CD4-positive, alpha-beta T cell (primary cell): ENCODE measurements at regions not wholly inside any gene's neighbourhood (a gene's known extent, or its start where the extent isn't known, plus 50 kb on each side); places are given as distances from the start of the nearest gene placed in this dataset.

Source experiments
- ATAC-seq: fragments of 200-7000 bp; cut with Tn5 transposase; one replicate; pipeline ENCODE4 v1.10.0; 2022; ENCODE audit warnings: mild to moderate bottlenecking; ENCODE audit not compliant: poor library complexity
- CTCF ChIA-PET: fragments of 350-600 bp; sonication (Branson Sonifier 250); formaldehyde crosslinking; loops from one replicate; lab custom pipeline; 2021; ENCODE audit warnings: antibody characterized with exemption, inconsistent platforms; lab: Charles Lee
- POLR2A ChIA-PET: fragments of 350-600 bp; sonication (Branson Sonifier 250); formaldehyde crosslinking; loops from one replicate; lab custom pipeline; 2021; ENCODE audit warnings: antibody characterized with exemption, inconsistent platforms; lab: Charles Lee
- DNase-seq, 14 experiments: peaks; one replicate each; pipeline ENCODE4 v3.0.0-alpha.2; 2013 to 2020; ENCODE audit warnings: mixed read lengths in 2 of 14
- H3K27ac ChIP-seq, 2 donors: one replicate each; pipeline versions ENCODE4 v1.5.1 to v1.7.0; 2013; ENCODE audit warnings: low read length in 2 of 2, low read depth in 1 of 2, mild to moderate bottlenecking in 1 of 2
- H3K27me3 ChIP-seq, 2 experiments: 1 replicate in 1 of 2; 2 replicates in 1 of 2; pipeline versions ENCODE4 v1.6.1 to v1.7.0; 2013; ENCODE audit warnings: low read length in 2 of 2, control low read depth in 1 of 2, mild to moderate bottlenecking in 1 of 2, moderate library complexity in 1 of 2; ENCODE audit not compliant: insufficient read depth in 2 of 2, control insufficient read depth in 1 of 2
- H3K36me3 ChIP-seq: one replicate; pipeline ENCODE4 v1.6.1; 2013; ENCODE audit warnings: low read length, control low read depth; ENCODE audit not compliant: insufficient read depth
- H3K4me1 ChIP-seq: one replicate; pipeline ENCODE4 v1.6.1; 2013; ENCODE audit warnings: low read length, control low read depth; ENCODE audit not compliant: insufficient read depth
- H3K4me3 ChIP-seq: one replicate; pipeline ENCODE4 v1.5.1; 2013; ENCODE audit warnings: mild to moderate bottlenecking, low read length, moderate library complexity
- H3K9me3 ChIP-seq, 2 experiments: 1 replicate in 1 of 2; 2 replicates in 1 of 2; pipeline versions ENCODE4 v1.6.1 to v1.7.0; 2013; ENCODE audit warnings: low read length in 2 of 2, mild to moderate bottlenecking in 2 of 2, control low read depth in 1 of 2, moderate library complexity in 1 of 2; ENCODE audit not compliant: control insufficient read depth in 1 of 2, insufficient read depth in 1 of 2
- H3K27ac Mint-ChIP-seq: one replicate; pipeline ENCODE4 v1.8.0; 2020; ENCODE audit warnings: mixed read lengths
- H3K27me3 Mint-ChIP-seq: one replicate; pipeline ENCODE4 v1.8.0; 2021; ENCODE audit warnings: mixed read lengths
- H3K36me3 Mint-ChIP-seq: one replicate; pipeline ENCODE4 v1.8.0; 2021; ENCODE audit warnings: low read depth, mixed read lengths
- H3K4me1 Mint-ChIP-seq: one replicate; pipeline ENCODE4 v1.8.0; 2021; ENCODE audit warnings: low read depth, mixed read lengths
- H3K4me3 Mint-ChIP-seq: one replicate; pipeline ENCODE4 v1.8.0; 2020; ENCODE audit warnings: mild to moderate bottlenecking, mixed read lengths
- H3K9me3 Mint-ChIP-seq: one replicate; pipeline ENCODE4 v1.8.0; 2020; ENCODE audit warnings: mixed read lengths
- intact Hi-C, 2 experiments: fragments of 100-400 bp; cut with DNase I in 1 of 2; cut with micrococcal nuclease in 1 of 2; formaldehyde crosslinking; loops; one replicate each; pipeline versions ENCODE4 v1.15.1 to v1.9.0; 2023 to 2025; cut with DNase I, micrococcal nuclease
- TF ChIP-seq, protein P1 (sequence below): fragments of 200-600 bp; IDR thresholded peaks from one replicate; pipeline ENCODE4 v1.8.0; 2022; ENCODE audit warnings: antibody characterized with exemption, mild to moderate bottlenecking

GRCh38 chr6:4705809-4706208, 70.4 kb upstream of the CDYL start:
- DNase-seq (no peak), ATAC-seq (no peak)
- Mint-ChIP-seq H3K36me3 (no peaks in the 10 kb centered on the region), H3K4me3 (no peak overlapping the region), H3K9me3 (no peaks in the 10 kb centered on the region), H3K27me3 (peaks cover 4% of the 10 kb centered on the region), H3K27ac (no peak overlapping the region), H3K4me1 (no peaks in the 10 kb centered on the region)
- Histone ChIP-seq H3K9me3 (peaks cover 0 to 5% of the 10 kb centered on the region in 2 experiments), H3K4me3 (no peak overlapping the region), H3K36me3 (no peaks in the 10 kb centered on the region), H3K27me3 (no peaks in the 10 kb centered on the region), H3K4me1 (no peaks in the 10 kb centered on the region), H3K27ac (no peak overlapping the region)
- TF ChIP-seq, protein P1, sequence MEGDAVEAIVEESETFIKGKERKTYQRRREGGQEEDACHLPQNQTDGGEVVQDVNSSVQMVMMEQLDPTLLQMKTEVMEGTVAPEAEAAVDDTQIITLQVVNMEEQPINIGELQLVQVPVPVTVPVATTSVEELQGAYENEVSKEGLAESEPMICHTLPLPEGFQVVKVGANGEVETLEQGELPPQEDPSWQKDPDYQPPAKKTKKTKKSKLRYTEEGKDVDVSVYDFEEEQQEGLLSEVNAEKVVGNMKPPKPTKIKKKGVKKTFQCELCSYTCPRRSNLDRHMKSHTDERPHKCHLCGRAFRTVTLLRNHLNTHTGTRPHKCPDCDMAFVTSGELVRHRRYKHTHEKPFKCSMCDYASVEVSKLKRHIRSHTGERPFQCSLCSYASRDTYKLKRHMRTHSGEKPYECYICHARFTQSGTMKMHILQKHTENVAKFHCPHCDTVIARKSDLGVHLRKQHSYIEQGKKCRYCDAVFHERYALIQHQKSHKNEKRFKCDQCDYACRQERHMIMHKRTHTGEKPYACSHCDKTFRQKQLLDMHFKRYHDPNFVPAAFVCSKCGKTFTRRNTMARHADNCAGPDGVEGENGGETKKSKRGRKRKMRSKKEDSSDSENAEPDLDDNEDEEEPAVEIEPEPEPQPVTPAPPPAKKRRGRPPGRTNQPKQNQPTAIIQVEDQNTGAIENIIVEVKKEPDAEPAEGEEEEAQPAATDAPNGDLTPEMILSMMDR = no peak
- intact Hi-C loops = no loop called here
- CTCF ChIA-PET = no interaction called here
- POLR2A ChIA-PET = no interaction called here

GRCh38 chr6:4703382-4703781, 72.8 kb upstream of the CDYL start:
- no peak overlapping the region for H3K4me3 Mint-ChIP-seq
- intact Hi-C loops = no loop called here
- no peaks in the 10 kb centered on the region for H3K36me3 Mint-ChIP-seq
- no peaks in the 10 kb centered on the region for H3K36me3 ChIP-seq
- peaks cover 0 to 5% of the 10 kb centered on the region in 2 experiments for H3K9me3 ChIP-seq
- H3K27me3 ChIP-seq = no peaks in the 10 kb centered on the region
- H3K4me1 Mint-ChIP-seq = no peaks in the 10 kb centered on the region
- H3K27ac Mint-ChIP-seq = no peak overlapping the region
- no peaks in the 10 kb centered on the region for H3K9me3 Mint-ChIP-seq
- CTCF ChIA-PET = no interaction called here
- H3K4me3 ChIP-seq = no peak overlapping the region
- DNase-seq (no peak), ATAC-seq (no peak)
- no peaks in the 10 kb centered on the region for H3K27me3 Mint-ChIP-seq
- POLR2A ChIA-PET = no interaction called here
- no peak overlapping the region for H3K27ac ChIP-seq
- H3K4me1 ChIP-seq = no peaks in the 10 kb centered on the region
- TF ChIP-seq, protein P1 = no peak

DNA sequence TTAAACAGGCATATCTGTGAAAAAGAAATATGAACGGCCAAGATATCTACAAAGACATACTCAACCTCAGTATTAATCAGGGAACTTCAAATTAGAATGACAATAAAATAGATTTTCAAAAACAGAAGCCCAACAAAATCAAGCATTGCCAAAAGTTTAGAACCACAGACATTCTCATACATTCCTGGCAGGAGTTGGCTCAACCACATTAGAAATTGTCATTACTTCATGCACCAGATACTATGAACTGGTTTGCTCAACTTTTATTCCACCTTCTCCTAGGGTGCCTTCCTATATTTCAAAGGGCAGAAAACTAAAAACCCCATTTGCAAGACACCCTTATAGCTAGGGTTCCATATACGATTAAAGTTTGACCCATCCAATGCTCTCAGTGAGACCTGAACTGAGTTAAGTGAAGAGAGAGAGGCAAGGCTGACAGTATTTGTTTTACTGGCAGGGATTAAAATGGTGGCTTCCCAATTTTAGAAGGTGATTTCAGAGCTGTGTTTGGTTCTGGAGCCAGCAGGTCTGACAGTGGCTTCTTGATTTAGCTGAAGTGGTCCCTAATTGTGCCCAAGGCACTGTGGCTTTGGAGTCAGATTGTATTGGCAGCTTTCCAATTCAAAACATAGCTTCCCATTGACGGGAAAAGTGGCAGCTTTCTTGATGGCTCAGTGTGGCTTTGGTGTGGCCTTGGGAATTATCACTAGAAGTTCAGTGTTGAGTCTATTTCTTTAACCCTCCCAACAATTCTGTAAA, 77.1 kb upstream of the CDYL start:
- ChIA-PET CTCF (no interaction called here), POLR2A (no interaction called here)
- H3K4me1 ChIP-seq = no peaks in the 10 kb centered on the region
- DNase-seq (no peak), ATAC-seq (no peak)
- no peak overlapping the region for H3K4me3 Mint-ChIP-seq
- intact Hi-C loops = no loop called here
- no peaks in the 10 kb centered on the region for H3K9me3 ChIP-seq
- H3K27me3 Mint-ChIP-seq = peaks cover 8% of the 10 kb centered on the region
- no peaks in the 10 kb centered on the region for H3K36me3 Mint-ChIP-seq
- peaks cover 0 to 3% of the 10 kb centered on the region in 2 experiments for H3K27me3 ChIP-seq
- no peaks in the 10 kb centered on the region for H3K4me1 Mint-ChIP-seq
- TF ChIP-seq, protein P1 = no peak
- no peak overlapping the region for H3K27ac ChIP-seq
- no peak overlapping the region for H3K4me3 ChIP-seq
- H3K9me3 Mint-ChIP-seq = peaks cover 3% of the 10 kb centered on the region
- no peak overlapping the region for H3K27ac Mint-ChIP-seq
- no peaks in the 10 kb centered on the region for H3K36me3 ChIP-seq
